Stomach smooth muscle (tissue), 2 donors: ENCODE measurements at regions not wholly inside any gene's neighbourhood (a gene's known extent, or its start where the extent isn't known, plus 50 kb on each side); places are given as distances from the start of the nearest gene placed in this dataset.

Source experiments
- H3K27ac ChIP-seq: one replicate; pipeline ENCODE4 v1.7.0; 2013; ENCODE audit warnings: mild to moderate bottlenecking, low read length, inconsistent platforms
- H3K27me3 ChIP-seq, 2 donors: one replicate each; pipeline ENCODE4 v1.7.0; 2013; ENCODE audit warnings: low read length in 2 of 2; ENCODE audit not compliant: insufficient read depth in 2 of 2, control insufficient read depth in 1 of 2
- H3K36me3 ChIP-seq, 2 donors: one replicate each; pipeline ENCODE4 v1.7.0; 2013; ENCODE audit warnings: low read length in 2 of 2; ENCODE audit not compliant: control insufficient read depth in 2 of 2, insufficient read depth in 2 of 2
- H3K4me1 ChIP-seq: one replicate; pipeline ENCODE4 v1.7.0; 2013; ENCODE audit warnings: low read length; ENCODE audit not compliant: control insufficient read depth, insufficient read depth
- H3K4me3 ChIP-seq, 2 donors: one replicate each; pipeline ENCODE4 v1.7.0; 2013; ENCODE audit warnings: low read length in 2 of 2
- H3K9ac ChIP-seq, 2 donors: one replicate each; pipeline ENCODE4 v1.7.0; 2013; ENCODE audit warnings: low read length in 2 of 2, mild to moderate bottlenecking in 1 of 2
- H3K9me3 ChIP-seq, 2 donors: one replicate each; pipeline ENCODE4 v1.7.0; 2013; ENCODE audit warnings: low read length in 2 of 2; ENCODE audit not compliant: control insufficient read depth in 2 of 2
- donor health status: healthy.
- donor health status: Pancreatic carcinoma.

DNA sequence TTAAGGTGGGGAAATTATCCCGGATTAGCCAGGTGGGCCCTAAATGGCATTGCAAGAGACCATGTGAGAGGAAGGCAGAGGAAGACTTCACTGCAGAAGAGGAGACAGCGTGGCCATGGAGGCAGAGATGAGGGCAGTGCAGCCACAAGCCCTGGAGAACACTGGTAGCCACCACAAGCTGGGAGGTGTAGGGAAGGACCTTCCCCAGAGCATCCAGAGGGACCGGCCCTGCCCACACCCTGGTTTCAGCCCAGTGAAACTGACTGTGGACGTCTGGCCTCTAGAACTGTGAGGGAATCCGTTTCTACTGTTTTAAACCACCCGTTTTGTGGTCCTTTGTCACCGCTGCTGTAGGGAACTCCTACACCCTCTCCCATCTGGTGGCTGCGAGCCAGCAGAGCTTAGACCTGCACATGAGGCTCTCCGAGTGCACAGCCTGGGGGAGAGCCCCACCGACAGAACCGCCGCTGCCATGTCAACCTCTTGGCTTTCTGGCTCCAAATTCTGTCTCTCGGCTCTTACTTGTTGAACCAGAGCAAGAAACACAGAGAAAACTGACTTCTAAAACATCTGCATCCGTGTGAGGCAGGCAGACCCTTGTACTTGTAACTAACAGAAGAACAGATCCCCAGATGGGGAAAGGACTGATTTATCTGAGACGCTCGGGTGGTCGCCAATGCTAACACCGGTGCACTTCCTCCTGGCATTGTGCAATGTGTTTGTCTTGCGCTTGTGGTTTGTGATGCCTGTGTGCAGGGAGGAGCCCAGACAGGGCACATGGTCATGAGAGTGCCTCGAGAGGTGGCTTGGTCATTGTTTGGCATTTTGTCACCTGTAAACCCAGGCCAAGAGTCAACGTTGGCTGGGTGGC lies 90.8 kb upstream of the TMPRSS2 start:
- Histone ChIP-seq H3K9ac (no peak overlapping the region), H3K4me1 (peaks cover 10% of the 10 kb centered on the region), H3K36me3 (no peaks in the 10 kb centered on the region), H3K27ac (no peak overlapping the region), H3K9me3 (no peaks in the 10 kb centered on the region), H3K4me3 (no peak overlapping the region), H3K27me3 (no peaks in the 10 kb centered on the region)

DNA sequence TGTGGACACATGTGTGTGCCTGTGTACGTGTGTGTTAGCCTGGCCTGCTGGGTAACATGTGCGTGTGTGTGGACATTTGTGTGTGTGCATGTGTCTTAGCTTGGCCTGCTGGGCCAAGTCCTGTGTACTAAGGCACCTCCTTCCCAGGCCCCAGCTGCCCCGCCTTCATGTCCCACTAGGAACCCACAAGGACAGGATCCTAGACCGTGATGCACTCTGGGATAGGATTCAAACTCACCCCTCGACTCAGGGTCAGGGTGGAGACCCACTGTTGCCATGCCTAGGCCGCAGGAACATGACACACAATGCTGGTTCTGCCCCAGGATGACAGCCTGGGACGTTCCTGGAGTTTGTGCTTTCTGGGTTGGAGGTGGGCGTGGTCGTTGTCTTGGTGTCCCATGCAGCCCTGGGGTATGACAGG lies 89.9 kb upstream of the TMPRSS2 start:
- Histone ChIP-seq H3K27ac (no peak overlapping the region), H3K36me3 (no peaks in the 10 kb centered on the region), H3K9me3 (no peaks in the 10 kb centered on the region)

DNA sequence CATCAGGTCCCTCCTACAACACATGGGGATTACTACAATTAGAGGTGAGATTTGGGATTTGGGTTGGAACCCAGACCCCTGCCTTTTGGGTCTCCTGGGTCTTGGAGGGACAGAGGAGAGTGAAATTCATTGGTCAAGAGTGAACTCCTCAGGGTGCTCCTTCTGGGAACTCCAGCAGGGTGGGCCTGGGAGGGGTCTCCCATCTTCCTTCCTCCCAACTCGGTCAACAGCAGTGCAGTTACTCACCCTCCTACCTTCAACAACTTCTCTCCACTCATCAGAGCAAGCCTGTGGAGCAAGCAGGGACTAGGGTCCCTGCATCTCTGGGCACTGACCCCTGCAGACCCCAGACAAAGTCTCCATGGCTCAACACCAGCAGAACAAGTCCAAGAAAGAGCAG lies 89.3 kb upstream of the TMPRSS2 start:
- Histone ChIP-seq H3K4me3 (no peak overlapping the region), H3K4me1 (peaks cover 10% of the 10 kb centered on the region)

More for the DNA sequence above, 89.9 kb upstream of the TMPRSS2 start:
- Histone ChIP-seq H3K9ac (no peak overlapping the region), H3K27me3 (peaks cover 0 to 2% of the 10 kb centered on the region in 2 donors), H3K4me3 (no peak overlapping the region), H3K4me1 (peaks cover 10% of the 10 kb centered on the region)

DNA sequence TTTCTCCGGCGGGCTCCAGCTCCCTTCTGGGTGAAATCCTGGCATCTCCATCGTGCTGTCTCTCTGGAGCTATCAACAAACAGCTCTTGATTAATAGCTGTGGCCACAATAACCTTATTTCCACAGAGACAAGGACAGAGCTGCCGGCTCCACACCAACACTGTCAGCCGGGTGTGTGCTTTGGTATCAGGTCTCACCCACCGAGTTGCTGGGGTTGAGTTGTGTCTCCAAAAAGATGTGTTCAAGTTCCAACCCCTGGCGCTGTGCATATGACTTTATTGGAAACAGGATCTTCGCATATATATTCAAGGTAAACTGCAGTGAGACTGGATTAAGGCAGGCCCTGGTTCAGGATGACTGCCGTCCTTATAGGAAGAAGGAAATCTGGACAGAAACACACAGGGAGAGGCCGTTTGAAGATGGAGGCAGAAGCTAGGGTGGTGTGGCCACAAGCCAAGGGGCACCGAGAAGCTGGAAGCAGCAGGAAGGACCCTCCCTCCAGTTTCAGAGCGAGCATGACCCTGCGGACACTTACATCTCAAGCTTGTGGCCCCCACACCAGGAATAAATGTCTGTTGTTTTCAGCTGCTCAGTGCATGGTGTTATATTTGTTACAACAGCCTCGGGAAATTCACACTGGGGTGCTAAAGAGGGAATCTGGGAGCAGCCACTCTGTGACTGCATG lies 88.4 kb upstream of the TMPRSS2 start:
- no peak overlapping the region for H3K4me3 ChIP-seq
- no peaks in the 10 kb centered on the region for H3K9me3 ChIP-seq
- peaks cover 3% of the 10 kb centered on the region for H3K4me1 ChIP-seq
- no peak overlapping the region for H3K27ac ChIP-seq
- H3K36me3 ChIP-seq, result no peaks in the 10 kb centered on the region
- H3K27me3 ChIP-seq, result peaks cover 0 to 2% of the 10 kb centered on the region in 2 donors
- H3K9ac ChIP-seq, result no peak overlapping the region

More for the DNA sequence above, 89.3 kb upstream of the TMPRSS2 start:
- Histone ChIP-seq H3K27me3 (peaks cover 0 to 2% of the 10 kb centered on the region in 2 donors), H3K9me3 (no peaks in the 10 kb centered on the region), H3K27ac (no peak overlapping the region), H3K36me3 (no peaks in the 10 kb centered on the region), H3K9ac (no peak overlapping the region)

DNA sequence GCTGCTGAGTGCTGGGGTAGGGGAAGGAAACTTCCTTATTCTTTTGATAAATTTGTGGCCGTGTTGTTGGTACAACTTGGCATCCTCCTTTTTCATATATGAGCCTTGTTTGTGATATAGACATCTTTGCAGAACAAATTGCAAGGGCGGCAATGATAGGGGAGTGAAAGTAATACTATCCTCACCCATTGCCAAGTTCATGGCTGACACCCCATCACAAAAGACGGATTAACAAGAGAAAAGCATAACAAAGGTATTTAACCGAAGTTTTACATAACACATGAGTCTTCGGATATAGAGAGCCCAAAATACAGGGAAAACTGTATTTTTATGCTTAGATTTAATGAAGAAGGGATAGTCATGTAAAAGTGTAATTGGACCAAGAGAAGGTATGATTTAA lies 86.3 kb upstream of the TMPRSS2 start:
- H3K36me3 ChIP-seq, result no peaks in the 10 kb centered on the region
- H3K9ac ChIP-seq, result no peak overlapping the region
- no peaks in the 10 kb centered on the region for H3K9me3 ChIP-seq
- H3K27ac ChIP-seq, result no peak overlapping the region
- H3K4me1 ChIP-seq, result no peaks in the 10 kb centered on the region
- H3K4me3 ChIP-seq, result no peak overlapping the region
- H3K27me3 ChIP-seq, result peaks cover 0 to 2% of the 10 kb centered on the region in 2 donors

DNA sequence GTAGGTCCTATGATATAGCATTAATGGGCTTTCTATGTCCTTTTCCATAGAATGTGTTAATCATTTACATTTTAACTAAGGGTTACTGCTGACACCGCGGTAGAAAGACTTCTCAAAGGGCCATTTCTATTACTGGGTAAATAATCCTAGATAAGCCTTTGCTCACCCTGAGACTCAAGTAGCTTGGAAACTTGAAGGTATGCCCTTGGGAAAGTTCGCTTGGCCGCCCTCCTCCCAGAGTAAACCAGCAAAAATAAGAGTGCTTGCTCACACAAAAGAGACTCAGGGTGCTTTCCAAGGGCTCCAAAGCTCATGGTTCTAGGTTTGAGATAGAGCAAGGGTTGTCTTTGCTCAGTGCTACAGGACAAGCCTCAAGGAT lies 85.8 kb upstream of the TMPRSS2 start:
- H3K36me3 ChIP-seq, result no peaks in the 10 kb centered on the region
- no peak overlapping the region for H3K9ac ChIP-seq
- H3K4me3 ChIP-seq, result no peak overlapping the region
- no peaks in the 10 kb centered on the region for H3K9me3 ChIP-seq
- H3K27ac ChIP-seq, result no peak overlapping the region
- H3K27me3 ChIP-seq, result peaks cover 0 to 2% of the 10 kb centered on the region in 2 donors
- no peaks in the 10 kb centered on the region for H3K4me1 ChIP-seq

DNA sequence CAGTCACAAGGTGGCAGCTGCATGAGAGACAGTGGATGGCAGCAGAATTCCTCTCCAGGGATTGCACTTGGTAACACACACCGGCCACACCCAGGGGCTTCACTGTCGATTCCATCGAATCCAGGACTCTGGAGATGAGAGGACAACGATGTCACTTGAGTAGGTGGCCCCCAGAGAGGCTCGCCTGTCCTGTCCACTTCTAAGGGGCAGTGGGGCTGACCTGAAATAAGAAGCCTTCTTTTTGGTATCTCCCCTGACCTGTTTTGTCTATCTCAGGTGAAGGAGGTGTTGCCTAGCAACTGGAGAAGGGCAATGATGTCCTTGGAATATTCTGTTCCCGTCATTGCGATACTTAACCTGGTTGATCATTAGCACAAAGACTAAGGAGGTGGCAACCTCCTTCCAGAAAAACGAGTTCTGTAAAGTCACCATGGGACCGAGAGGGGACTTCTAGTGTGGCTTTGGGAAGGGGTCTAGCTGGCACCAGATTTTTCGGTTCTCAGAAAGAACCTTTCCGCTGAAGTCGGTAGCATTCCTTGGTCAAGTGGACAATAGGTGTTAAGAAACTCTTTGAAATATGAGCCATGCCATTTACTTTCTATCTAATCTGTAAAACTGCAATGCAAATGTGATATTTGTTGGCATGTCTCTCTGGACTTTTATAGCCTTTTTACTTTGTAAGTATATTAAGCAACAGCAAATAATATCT lies 85.2 kb upstream of the TMPRSS2 start:
- H3K27me3 ChIP-seq, result peaks cover 0 to 2% of the 10 kb centered on the region in 2 donors
- no peak overlapping the region for H3K4me3 ChIP-seq
- no peaks in the 10 kb centered on the region for H3K36me3 ChIP-seq
- H3K4me1 ChIP-seq, result no peaks in the 10 kb centered on the region
- H3K9ac ChIP-seq, result no peak overlapping the region
- H3K27ac ChIP-seq, result no peak overlapping the region
- H3K9me3 ChIP-seq, result peaks cover 0 to 3% of the 10 kb centered on the region in 2 donors

DNA sequence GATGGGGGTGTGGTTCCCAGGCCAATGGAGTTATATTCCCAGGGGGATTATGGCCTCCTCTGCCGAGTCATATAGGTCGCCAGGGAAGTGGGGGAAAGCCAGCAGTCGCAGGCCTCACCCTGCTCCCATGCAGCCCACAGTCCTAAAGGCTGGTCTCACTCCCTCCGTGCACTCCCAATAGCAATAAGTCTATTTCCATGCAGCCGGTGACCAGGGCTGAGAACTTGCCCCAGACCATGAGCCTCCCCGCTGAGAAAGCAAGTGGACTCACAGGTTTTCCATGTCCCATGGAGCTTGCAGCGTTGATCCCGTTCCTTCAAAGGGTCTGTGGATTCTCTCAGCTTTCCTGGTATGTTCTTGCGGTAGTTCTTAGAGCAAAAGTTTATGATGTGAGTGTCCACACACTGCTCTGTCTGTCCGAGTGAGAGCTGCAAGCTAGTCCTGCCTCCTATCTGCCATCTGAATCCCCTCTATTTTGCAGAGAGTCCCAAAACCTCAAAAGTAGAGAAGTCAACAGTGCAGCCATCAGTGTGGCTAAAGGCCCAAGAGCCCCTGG lies 81.7 kb upstream of the TMPRSS2 start:
- H3K9ac ChIP-seq, result no peak overlapping the region
- no peaks in the 10 kb centered on the region for H3K4me1 ChIP-seq
- H3K9me3 ChIP-seq, result peaks cover 0 to 3% of the 10 kb centered on the region in 2 donors
- peaks cover 0 to 2% of the 10 kb centered on the region in 2 donors for H3K27me3 ChIP-seq
- H3K36me3 ChIP-seq, result no peaks in the 10 kb centered on the region
- no peak overlapping the region for H3K4me3 ChIP-seq
- no peak overlapping the region for H3K27ac ChIP-seq

DNA sequence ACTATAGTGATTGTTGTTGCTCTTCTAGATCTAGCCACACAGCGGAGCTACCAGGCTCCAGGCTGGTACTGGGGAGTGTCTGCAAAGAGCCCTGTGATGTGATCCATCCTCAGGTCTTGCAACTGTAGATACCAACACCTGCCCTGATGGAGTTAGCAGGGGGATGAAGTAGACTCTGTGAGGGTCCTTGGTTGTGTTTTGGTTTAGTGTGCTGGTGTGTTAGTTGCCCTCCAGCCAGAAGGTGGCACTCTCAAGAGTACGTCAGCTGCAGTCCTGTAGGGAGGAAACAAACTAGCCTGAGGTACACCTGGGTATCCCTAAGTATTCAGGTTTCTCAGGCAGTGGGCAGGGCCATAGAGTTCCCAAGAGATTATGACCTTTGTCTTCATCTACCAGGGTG lies 81.2 kb upstream of the TMPRSS2 start:
- no peaks in the 10 kb centered on the region for H3K4me1 ChIP-seq

DNA sequence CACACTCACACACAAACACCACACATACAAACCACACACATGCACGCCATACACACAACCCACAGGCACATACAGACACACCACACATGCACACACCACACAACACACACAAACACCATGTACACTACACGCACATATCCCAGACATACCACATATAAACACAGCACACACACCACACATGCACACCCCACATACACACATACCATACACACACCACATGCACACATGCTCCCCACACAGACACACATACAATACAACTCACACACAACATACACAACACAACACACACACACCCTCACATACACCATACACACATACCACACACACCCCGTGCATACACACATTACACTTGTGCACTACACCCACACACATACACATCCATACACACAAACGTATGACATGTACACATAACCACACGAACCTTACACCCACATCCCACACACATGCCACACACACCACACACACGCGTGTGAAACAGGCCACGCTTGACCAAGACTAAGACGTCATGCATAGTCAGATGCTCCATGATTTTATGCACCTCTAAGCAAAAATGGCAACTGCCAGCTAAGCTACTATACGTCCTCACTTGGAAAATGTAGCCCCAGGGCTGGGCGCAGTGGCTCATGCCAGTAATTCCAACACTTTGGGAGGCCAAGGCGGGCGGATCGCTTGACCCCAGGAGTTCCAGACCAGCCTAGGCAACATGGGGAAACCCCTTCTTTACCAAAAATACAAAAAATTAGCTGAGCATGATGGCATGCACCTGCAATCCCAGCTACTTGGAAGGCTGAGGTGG lies 77.4 kb upstream of the TMPRSS2 start:
- no peak overlapping the region for H3K9ac ChIP-seq
- no peak overlapping the region for H3K27ac ChIP-seq

More for the DNA sequence above, 81.2 kb upstream of the TMPRSS2 start:
- H3K27me3 ChIP-seq, result peaks cover 0 to 2% of the 10 kb centered on the region in 2 donors
- peaks cover 0 to 3% of the 10 kb centered on the region in 2 donors for H3K9me3 ChIP-seq
- H3K9ac ChIP-seq, result no peak overlapping the region
- no peak overlapping the region for H3K4me3 ChIP-seq
- no peaks in the 10 kb centered on the region for H3K36me3 ChIP-seq
- no peak overlapping the region for H3K27ac ChIP-seq

More for the DNA sequence above, 77.4 kb upstream of the TMPRSS2 start:
- no peaks in the 10 kb centered on the region for H3K36me3 ChIP-seq
- no peak overlapping the region for H3K4me3 ChIP-seq
- no peaks in the 10 kb centered on the region for H3K4me1 ChIP-seq
- H3K27me3 ChIP-seq, result peaks cover 0 to 2% of the 10 kb centered on the region in 2 donors
- peaks cover 0 to 3% of the 10 kb centered on the region in 2 donors for H3K9me3 ChIP-seq
